ENCODE measurements at regions not wholly inside any gene's neighbourhood (a gene's known extent, or its start where the extent isn't known, plus 50 kb on each side); places are given as distances from the start of the nearest gene placed in this dataset.
"Not testable (repeated sequence)": the region's sequence is repeated elsewhere in the genome, so short reads cannot be mapped to it uniquely, and the experiment has no call there.

DNA sequence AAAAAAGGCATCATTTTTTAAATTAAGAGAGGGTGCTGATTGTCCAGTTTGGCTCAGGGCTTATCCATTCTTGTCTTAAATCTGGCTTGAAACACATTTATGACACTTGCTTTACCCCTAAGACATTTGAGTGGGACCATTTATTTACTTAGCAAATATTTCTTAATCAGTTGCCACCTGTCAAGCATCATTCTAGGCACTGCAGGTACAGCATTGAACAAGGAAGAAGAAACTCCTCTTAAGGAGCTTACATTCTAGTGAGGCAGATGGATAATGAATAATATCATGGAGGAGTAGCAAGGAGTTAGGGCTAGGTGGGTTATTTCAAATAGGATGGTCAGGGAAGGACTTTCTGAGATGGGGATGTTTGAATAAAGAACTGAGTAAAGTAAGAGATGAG is 189.8 kb downstream of the UTRN start:
- FAIRE-seq = no peak
- DNase-seq (ENCODE audit: low spot score) = no peak

DNA sequence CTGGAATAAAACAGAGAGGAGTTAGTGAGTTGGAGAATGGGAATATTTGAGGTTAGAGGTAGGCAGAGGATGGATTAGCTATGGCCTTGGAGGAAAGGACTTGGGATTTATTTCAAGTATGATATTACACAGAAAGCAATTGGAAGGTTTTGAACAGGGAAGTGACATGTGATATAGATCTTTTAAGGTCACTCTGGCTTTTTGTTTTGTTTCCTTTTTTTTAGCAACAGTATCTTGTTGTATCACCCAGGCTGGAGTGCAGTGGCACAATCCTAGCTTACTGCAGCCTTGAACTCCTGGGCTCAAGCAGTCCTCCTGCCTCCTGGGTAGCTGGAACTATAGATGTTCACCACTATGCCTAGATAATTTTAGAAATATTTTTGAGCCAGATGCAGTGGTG is 190.3 kb downstream of the UTRN start:
- DNase-seq (ENCODE audit: low spot score) (no peak), FAIRE-seq (no peak)

GRCh38 chr6:144476286-144476685 is 191.2 kb downstream of the UTRN start:
- FAIRE-seq (no peak), DNase-seq (ENCODE audit: low spot score) (no peak)

DNA sequence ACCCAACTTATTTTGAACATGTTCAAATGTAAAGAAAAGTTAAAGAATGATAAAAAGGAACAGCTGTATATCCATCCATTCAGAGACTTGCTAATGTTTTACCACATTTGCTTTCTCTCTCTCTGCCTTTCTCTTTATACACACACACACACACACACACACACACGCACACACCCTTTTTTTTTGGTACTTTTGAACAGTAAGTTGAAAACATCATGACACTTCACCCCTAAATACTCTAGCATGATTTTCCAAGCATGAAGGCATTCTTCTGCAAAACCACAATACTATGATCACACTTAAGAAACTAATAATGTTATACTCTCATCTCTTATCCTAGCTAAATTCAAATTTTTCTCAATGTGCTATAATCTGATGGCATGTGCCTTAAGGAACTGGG is 192.3 kb downstream of the UTRN start:
- FAIRE-seq (no peak), DNase-seq (ENCODE audit: low spot score) (no peak)

GRCh38 chr6:144477856-144478255 is 192.7 kb downstream of the UTRN start:
- FAIRE-seq (no peak), DNase-seq (ENCODE audit: low spot score) (no peak)

DNA sequence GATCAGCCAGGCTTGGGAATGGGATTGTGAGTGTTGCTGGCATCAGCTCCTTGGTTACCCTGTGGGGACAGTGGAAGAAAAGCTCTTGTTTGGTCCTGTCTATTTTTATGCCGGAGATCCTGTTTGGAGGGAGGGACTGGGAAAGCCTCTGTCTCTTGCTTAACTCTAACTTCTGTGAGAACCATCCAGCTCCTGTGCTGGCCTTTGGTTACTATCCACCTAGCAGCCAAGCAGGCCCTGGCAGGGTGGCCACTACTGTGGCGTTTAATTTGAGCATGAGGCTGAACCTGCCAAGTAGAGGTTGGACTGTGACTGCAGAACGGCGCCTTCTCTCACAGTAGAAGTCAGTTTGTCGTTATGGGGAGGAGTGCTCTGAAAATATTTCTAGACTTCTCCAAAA is 193.3 kb downstream of the UTRN start:
- FAIRE-seq (no peak), DNase-seq (ENCODE audit: low spot score) (no peak)

DNA sequence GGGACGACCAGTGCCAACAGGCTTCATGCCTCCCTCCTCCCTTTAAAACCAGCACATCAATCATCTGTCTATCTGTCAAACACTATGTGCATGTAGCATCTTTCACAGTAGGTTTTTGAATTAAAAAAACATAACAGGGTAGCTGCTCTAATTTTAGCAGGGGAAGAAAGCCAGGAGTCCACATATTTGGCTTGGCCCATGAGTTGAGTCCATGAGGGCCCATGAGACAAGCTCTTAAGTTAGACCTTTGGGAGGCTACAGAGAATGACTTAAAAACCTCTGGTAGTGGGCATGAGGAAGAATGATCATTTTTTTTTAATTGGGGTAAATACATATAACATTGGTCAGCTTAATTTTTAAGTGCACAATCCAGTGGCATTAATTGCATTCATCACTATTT is 194.9 kb downstream of the UTRN start:
- DNase-seq (ENCODE audit: low spot score) (no peak), FAIRE-seq (no peak)

- FAIRE-seq (no peak), DNase-seq (ENCODE audit: low spot score) (no peak)
These were observed 195.3 kb downstream of the UTRN start for GRCh38 chr6:144480473-144480872.

DNA sequence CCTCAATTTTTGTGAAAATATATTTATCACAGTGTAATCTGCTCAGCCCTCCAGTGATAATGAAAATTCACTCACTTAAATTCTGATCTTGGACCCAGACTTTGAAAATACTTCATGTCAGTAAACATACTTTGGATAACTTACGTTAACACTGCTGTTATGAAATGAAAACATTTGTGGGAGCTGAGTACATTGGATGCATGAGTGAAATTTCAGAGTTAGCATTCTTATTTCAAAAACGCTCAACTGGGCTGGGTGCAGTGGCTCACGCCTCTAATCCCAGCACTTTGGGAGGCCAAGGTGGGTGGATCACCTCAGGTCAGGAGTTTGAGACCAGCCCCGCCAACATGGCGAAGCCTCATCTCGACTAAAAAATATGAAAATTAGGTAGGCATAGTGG is 196.4 kb downstream of the UTRN start:
- no peak for FAIRE-seq
- no peak for DNase-seq (ENCODE audit: low spot score)

DNA sequence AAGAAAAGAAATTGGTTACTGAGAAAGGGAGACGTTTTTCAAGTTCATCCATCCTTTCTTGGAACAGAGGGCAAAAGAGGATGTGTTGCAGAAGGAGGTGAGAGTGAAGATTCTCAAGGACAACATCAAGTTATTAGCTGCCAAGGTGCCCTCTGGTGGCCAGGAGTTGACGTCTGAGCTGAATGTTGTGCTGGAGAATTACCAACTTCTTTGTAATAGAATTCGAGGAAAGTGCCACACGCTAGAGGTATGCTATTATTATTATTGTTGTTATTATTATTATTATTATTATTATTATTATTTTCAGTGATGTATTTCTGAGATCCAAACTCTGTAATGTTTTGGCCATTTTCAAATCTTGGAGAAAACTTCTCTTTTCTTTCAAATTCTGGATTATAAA is 197.0 kb downstream of the UTRN start:
- FAIRE-seq (peak; percentile 42), DNase-seq (ENCODE audit: low spot score) (peak; percentile 73)

DNA sequence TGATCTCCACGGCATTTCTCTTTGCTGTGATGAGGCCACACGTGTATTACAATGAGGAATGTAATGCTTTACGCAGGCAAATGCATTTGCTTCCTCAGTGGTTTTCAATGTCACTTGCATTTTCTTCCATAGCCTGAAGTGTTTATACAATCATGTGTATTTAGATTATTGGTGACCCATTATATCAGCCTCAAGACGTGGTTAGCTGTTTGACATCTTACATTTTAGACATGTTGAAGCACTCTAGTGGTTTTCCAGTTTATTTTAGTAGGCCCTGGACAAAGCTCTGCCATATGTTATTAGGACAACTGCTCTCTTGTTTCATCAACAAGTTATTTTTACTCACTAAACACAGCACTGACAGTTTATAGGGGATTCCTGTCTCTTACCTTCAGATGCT is 200.4 kb downstream of the UTRN start:
- FAIRE-seq (no peak), DNase-seq (ENCODE audit: low spot score) (no peak)

DNA sequence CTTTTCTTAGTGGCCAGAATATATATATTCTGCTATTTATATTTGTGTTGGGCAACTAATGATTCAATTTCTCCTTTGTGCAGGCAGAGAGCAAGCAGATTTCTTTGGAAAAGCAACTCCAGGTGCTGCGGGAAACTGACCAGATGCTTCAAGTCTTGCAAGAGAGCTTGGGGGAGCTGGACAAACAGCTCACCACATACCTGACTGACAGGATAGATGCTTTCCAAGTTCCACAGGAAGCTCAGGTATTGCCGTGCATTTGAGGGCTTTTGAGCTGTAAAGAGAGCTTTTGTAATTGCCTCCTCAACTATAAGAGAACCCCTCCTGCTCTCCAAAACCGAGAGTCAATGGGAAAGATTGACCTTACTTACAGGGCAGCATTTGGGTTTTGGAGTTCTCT is 203.5 kb downstream of the UTRN start:
- no peak for FAIRE-seq

GRCh38 chr6:144493035-144493910 is 208.1 kb downstream of the UTRN start:
- FAIRE-seq (no peak), DNase-seq (ENCODE audit: low spot score) (no peak)

More for the DNA sequence above, 203.5 kb downstream of the UTRN start:
- DNase-seq (ENCODE audit: low spot score) = no peak

DNA sequence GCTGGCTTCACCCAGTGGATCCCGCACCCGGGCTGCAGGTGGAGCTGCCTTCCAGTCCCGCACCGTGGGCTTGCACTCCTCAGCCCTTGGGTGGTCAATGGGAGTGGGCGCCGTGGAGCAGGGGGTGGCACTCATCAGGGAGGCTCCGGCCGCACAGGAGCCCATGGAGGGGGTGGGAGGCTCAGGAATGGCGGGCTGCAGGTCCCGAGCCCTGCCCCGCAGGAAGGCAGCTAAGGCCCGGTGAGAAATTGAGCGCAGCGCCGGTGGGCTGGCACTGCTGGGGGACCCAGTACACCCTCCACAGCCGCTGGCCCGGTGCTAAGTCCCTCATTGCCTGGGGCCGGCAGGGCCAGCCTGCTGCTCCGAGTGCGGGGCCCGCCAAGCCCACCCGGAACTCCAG is 209.9 kb downstream of the UTRN start:
- not testable (repeated sequence) for FAIRE-seq; DNase-seq (ENCODE audit: low spot score)

DNA sequence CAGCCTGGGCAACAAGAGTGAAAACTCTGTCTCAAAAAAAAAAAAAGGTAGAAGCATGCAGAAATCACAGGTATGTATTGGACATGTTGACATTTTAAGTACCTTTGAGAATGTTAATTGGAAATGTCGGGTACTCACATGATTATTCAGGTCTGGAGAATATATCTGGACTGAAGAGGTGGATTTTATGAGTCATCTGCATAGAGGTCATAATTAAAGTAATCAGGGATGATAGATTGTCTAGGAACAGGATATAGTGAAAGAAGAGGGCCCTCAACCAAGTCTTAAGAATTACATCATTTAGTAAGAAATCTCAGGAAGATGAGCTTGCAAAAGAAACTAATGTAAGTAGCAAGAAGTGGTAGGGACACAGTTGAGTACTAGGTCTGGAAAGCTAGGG is 212.5 kb downstream of the UTRN start:
- FAIRE-seq = no peak
- DNase-seq (ENCODE audit: low spot score) = no peak

- FAIRE-seq (no peak), DNase-seq (ENCODE audit: low spot score) (no peak)
These were observed 215.8 kb downstream of the UTRN start for GRCh38 chr6:144500892-144501291.

- DNase-seq (ENCODE audit: low spot score); FAIRE-seq: not testable (repeated sequence)
These were observed 220.1 kb downstream of the UTRN start for GRCh38 chr6:144505214-144505613.

DNA sequence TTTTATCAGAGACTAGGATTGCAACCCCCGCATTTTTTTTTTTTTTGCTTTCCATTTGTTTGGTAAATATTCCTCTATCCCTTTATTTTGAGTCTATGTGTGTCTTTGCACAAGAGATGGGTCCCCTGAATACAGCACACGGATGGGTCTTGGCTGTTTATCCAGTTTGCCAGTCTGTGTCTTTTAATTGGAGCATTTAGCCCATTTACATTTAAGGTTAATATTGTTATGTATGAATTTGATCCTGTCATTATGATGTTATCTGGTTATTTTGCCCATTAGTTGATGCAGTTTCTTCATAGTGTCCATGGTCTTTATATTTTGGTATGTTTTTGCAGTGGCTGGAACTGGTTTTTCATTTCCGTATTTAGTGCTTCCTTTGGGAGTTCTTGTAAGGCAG is 220.9 kb downstream of the UTRN start:
- FAIRE-seq; DNase-seq (ENCODE audit: low spot score): not testable (repeated sequence)

- not testable (repeated sequence) for DNase-seq (ENCODE audit: low spot score); FAIRE-seq
These were observed 222.7 kb downstream of the UTRN start for GRCh38 chr6:144507772-144508312.

DNA sequence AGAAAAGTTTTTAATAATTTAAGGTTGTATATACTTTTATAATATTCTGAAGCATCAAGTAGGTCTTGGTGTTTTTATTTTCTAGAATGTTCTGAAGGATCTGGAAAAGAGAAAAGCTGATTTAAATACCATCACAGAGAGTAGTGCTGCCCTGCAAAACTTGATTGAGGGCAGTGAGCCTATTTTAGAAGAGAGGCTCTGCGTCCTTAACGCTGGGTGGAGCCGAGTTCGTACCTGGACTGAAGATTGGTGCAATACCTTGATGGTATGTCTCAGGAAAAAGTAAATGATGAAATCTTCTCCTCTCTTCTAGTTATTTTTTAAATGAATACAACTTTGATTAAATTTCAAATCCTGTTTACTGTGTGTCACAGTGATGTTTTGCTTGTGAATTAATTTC is 225.7 kb downstream of the UTRN start:
- DNase-seq (ENCODE audit: low spot score) = no peak
- no peak for FAIRE-seq

DNA sequence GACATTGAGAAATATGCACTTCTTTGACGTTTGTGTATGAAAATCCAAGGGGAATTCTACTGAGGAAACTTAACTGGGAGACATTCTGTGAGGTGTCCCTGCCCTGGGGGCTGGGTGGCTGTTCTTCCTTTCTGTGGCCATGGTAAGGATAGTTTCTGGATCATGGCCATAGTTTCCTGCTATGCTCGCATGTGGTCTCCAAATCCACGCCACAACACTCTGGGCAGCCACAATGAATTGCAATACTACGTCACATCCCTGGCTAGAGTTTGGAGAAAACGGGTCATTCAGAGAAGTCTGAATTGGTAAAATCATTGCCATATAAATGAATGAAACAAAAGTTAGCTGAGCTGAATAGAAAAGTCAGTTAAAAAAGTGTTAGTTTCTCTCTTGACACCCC is 230.6 kb downstream of the UTRN start:
- DNase-seq (ENCODE audit: low spot score) = no peak

DNA sequence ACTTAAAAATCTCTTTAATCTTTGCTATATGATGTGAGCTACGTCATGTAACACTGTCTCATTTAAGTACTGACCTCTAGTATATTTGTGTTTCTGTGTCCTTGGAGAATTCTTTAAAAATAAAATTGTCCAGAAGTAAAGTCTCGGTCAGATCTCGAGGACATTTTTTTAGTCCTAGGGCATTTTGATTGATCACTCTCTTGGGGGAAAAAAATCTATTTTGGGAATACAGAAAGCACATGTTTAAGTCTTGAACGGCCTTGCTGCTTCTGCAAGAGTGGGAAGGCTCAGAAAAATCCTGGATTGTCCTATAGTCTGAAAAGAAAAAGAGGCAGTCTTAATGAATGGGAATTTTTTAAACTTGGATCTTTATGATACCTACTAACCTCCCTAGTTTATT is 234.3 kb downstream of the UTRN start:
- DNase-seq (ENCODE audit: low spot score) (no peak), FAIRE-seq (no peak)

More for the DNA sequence above, 230.6 kb downstream of the UTRN start:
- FAIRE-seq = no peak
